ENCODE measurements at regions not wholly inside any gene's neighbourhood (a gene's known extent, or its start where the extent isn't known, plus 50 kb on each side); places are given as distances from the start of the nearest gene placed in this dataset.
"Not testable (repeated sequence)": the region's sequence is repeated elsewhere in the genome, so short reads cannot be mapped to it uniquely, and the experiment has no call there.

DNA sequence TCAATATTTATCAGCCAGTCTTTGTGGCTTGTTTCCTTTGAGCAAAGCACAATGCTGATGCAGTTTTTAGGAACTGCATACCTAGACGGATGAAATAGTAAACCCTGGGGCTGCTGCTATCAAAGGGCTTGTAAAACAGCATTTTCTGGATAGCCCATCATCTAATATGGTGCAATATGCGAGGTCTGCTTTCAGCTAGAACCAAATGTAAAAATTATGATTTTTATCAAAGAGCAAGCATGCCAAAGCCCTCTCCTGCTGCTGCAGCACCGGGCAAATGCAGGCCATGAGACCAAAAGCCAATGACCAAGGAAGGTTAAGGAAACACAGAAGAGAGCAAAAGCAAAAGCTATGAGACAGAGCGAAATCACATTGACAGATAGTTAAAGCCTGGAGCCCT, 1000.4 kb downstream of the MAT2B start:
- DNase-seq (ENCODE audit: low read depth): no peak
- H3K4me3 ChIP-seq (ENCODE audit: low read depth, low read length): no peak overlapping the region
- TF ChIP-seq, protein P1, sequence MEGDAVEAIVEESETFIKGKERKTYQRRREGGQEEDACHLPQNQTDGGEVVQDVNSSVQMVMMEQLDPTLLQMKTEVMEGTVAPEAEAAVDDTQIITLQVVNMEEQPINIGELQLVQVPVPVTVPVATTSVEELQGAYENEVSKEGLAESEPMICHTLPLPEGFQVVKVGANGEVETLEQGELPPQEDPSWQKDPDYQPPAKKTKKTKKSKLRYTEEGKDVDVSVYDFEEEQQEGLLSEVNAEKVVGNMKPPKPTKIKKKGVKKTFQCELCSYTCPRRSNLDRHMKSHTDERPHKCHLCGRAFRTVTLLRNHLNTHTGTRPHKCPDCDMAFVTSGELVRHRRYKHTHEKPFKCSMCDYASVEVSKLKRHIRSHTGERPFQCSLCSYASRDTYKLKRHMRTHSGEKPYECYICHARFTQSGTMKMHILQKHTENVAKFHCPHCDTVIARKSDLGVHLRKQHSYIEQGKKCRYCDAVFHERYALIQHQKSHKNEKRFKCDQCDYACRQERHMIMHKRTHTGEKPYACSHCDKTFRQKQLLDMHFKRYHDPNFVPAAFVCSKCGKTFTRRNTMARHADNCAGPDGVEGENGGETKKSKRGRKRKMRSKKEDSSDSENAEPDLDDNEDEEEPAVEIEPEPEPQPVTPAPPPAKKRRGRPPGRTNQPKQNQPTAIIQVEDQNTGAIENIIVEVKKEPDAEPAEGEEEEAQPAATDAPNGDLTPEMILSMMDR (IDR thresholded peaks at IDR 0.05; ENCODE audit: low read depth, low read length, missing control alignments): no peak
- in situ Hi-C loops (cut with HindIII; ENCODE audit: low sequenced_read_pairs): no loop called here

DNA sequence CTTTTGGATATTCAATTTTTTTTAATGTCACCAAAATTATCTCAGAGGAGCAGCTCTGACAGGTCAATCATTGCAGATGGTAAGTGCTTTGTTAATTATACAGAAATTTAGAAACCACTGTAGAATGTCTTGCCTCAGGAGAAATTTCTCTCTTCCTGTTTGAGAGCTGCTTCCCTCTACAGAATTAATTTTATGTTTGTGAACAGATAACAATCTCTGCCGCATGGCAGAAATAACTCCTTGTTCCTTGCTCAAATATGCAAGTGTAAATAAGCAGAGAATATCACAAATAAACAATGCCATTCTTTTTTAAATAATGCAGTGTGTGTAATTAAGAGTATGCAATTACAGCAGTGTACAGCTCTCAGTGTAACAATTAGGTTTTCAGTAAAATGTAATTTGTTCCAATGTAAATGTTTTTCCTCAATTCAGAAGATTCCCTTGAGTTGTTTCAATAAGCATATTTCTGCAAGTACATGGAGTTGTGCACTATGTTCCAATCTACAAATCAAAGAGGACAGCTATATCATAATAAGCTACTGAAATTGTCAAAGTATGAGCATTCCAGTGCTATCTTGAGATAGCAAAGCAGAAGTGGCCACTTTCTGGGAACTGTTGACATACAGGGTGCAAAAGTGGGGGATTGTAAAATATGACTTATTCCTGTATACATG, 1012.8 kb downstream of the MAT2B start:
- TF ChIP-seq, protein P1 (IDR thresholded peaks at IDR 0.05; ENCODE audit: low read depth, low read length, missing control alignments): no peak
- no peak overlapping the region for H3K4me3 ChIP-seq (ENCODE audit: low read depth, low read length)
- no peak for DNase-seq (ENCODE audit: low read depth)
- in situ Hi-C loops (cut with HindIII; ENCODE audit: low sequenced_read_pairs): no loop called here

DNA sequence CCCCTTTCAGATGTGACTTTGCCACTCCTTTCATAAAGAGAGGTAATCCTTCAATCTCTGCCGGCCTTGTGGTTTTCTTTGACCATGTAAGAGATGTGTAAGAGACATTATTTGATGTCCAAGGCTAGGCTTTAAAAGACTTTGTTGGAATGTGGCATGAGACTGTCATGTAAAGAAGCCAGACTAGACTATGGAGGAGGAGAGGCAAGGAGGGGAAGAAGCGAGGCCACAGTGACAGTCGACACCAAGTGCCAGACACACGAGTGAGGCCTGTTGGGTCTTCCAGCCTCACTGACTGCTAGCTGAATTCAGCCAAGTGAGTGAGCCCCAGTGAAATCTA, 1013.3 kb downstream of the MAT2B start:
- in situ Hi-C loops (cut with HindIII; ENCODE audit: low sequenced_read_pairs): no loop called here
- H3K4me3 ChIP-seq (ENCODE audit: low read depth, low read length): no peak overlapping the region
- DNase-seq (ENCODE audit: low read depth): no peak
- TF ChIP-seq, protein P1 (IDR thresholded peaks at IDR 0.05; ENCODE audit: low read depth, low read length, missing control alignments): no peak

DNA sequence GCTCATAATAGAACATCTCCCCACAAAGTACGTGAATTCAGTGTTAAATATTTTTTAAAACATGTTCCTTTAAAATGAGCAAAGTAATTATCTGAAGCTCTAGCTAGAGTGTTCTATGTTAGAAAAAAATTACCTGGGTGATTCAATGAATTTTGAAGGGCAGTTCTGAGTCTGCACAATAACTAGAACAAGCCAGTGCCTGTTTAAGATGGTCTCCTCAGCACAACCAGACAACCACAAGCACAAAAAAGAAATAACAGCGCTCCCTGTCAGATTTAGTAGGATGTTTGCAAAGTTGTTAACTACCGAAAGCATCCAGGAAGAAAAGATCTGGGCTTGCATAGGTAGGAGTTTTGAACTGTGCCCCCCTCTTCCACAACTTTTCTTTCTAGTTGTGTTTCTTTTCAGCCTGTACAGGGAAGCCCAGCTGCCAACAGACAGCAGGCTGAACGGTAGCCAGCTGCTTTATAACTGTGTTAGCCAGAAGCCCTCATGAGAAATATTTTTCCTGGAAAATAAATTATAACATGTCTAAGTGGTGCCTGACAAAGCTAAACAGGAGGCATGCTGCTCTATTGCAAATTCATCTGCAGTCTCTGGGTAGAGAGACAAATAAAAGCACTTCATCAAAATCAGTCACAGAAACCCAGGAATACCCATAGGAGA, 1026.9 kb downstream of the MAT2B start:
- no peak for DNase-seq (ENCODE audit: low read depth)
- H3K4me3 ChIP-seq (ENCODE audit: low read depth, low read length): no peak overlapping the region
- TF ChIP-seq, protein P1 (IDR thresholded peaks at IDR 0.05; ENCODE audit: low read depth, low read length, missing control alignments): no peak
- in situ Hi-C loops (cut with HindIII; ENCODE audit: low sequenced_read_pairs): no loop called here

DNA sequence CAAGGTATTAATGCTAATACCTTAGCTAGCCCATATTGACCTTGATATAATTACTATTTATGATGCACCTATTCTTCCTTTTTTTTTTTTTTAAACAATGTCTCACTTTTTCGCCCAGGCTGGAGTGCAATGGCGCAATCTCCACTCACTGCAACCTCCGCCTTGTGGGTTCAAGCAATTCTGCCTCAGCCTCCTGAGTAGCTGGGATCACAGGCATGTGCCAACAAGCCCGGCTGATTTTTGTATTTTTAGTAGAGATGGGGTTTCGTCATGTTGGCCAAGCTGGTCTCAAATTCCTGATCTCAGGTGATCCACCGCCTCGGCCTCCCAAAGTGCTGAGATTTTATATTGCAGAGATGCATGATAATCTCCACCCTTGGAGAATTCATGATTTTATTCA, 1028.0 kb downstream of the MAT2B start:
- H3K4me3 ChIP-seq (ENCODE audit: low read depth, low read length); in situ Hi-C loops (cut with HindIII; ENCODE audit: low sequenced_read_pairs); DNase-seq (ENCODE audit: low read depth): not testable (repeated sequence)

DNA sequence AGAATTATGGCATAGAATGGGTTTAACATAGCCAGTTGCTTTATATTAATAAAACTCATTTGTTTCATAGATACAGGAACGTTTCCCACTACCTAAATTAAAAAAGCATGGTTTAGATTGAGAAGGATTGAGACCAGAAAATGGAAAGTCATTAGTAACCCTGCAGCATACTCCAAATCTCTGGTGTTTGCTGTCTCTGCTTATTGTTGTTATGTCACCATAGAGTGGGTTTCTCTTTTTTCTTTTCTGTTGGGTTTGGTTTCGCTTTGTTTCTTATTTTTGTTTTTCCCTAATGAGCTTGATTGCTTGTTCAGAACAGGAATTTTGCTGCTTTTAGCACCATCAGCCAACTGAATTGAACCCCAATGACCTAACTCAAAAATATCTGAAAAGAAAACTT, 1034.8 kb downstream of the MAT2B start:
- in situ Hi-C loops (cut with HindIII; ENCODE audit: low sequenced_read_pairs): no loop called here
- H3K4me3 ChIP-seq (ENCODE audit: low read depth, low read length): no peak overlapping the region
- TF ChIP-seq, protein P1 (IDR thresholded peaks at IDR 0.05; ENCODE audit: low read depth, low read length, missing control alignments): no peak
- no peak for DNase-seq (ENCODE audit: low read depth)

DNA sequence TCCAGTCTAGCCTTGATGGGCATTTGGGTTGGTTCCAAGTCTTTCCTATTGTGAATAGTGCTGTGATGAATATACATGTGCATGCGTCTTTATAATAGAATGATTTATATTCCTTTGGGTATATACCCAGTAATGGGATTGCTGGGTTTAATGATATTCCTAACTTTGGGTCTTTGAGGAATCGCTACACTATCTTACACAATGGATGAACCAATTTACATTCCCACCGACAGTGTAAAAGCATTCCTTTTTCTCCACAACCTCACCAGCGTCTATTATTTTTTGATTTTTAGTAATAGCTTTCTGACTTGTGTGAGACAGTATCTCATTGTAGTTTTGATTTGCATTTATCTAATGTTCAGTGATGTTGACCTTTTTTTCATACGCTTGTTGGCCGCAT, 1040.1 kb downstream of the MAT2B start:
- TF ChIP-seq, protein P1 (IDR thresholded peaks at IDR 0.05; ENCODE audit: low read depth, low read length, missing control alignments): no peak
- no peak overlapping the region for H3K4me3 ChIP-seq (ENCODE audit: low read depth, low read length)
- no peak for DNase-seq (ENCODE audit: low read depth)
- in situ Hi-C loops (cut with HindIII; ENCODE audit: low sequenced_read_pairs): no loop called here

Measured in astrocyte of the cerebellum (primary cell).